ENCODE measurements at regions not wholly inside any gene's neighbourhood (a gene's known extent, or its start where the extent isn't known, plus 50 kb on each side); places are given as distances from the start of the nearest gene placed in this dataset.

- DNase-seq (ENCODE audit: low read depth in 2 of 2, low spot score in 1 of 2), result no peak
These were observed 522.3 kb upstream of the JARID2 start for GRCh38 chr6:14723535-14724086.

GRCh38 chr6:14724549-14724948 lies 521.3 kb upstream of the JARID2 start:
- no peak for DNase-seq (ENCODE audit: low read depth in 2 of 2, low spot score in 1 of 2)

GRCh38 chr6:14726816-14727493 lies 518.9 kb upstream of the JARID2 start:
- DNase-seq (ENCODE audit: low read depth in 2 of 2, low spot score in 1 of 2), result no peak

- DNase-seq (ENCODE audit: low read depth in 2 of 2, low spot score in 1 of 2), result no peak
These were observed 518.1 kb upstream of the JARID2 start for GRCh38 chr6:14727494-14728395.

GRCh38 chr6:14728396-14729024 lies 517.4 kb upstream of the JARID2 start:
- no peak for DNase-seq (ENCODE audit: low read depth in 2 of 2, low spot score in 1 of 2)

GRCh38 chr6:14729129-14729871 lies 516.6 kb upstream of the JARID2 start:
- DNase-seq (ENCODE audit: low read depth in 2 of 2, low spot score in 1 of 2), result no peak

- DNase-seq (ENCODE audit: low read depth in 2 of 2, low spot score in 1 of 2), result no peak
These were observed 515.2 kb upstream of the JARID2 start for GRCh38 chr6:14730654-14731053.

- DNase-seq (ENCODE audit: low read depth in 2 of 2, low spot score in 1 of 2), result no peak
These were observed 514.3 kb upstream of the JARID2 start for GRCh38 chr6:14731611-14732010.

- no peak for DNase-seq (ENCODE audit: low read depth in 2 of 2, low spot score in 1 of 2)
These were observed 513.5 kb upstream of the JARID2 start for GRCh38 chr6:14732226-14732843.

- DNase-seq (ENCODE audit: low read depth in 2 of 2, low spot score in 1 of 2), result peak; percentile 26 to 53
These were observed 512.8 kb upstream of the JARID2 start for GRCh38 chr6:14732844-14733757.

- DNase-seq (ENCODE audit: low read depth in 2 of 2, low spot score in 1 of 2), result no peak
These were observed 511.8 kb upstream of the JARID2 start for GRCh38 chr6:14734052-14734415.

GRCh38 chr6:14734416-14735340 lies 511.2 kb upstream of the JARID2 start:
- no peak for DNase-seq (ENCODE audit: low read depth in 2 of 2, low spot score in 1 of 2)

- DNase-seq (ENCODE audit: low read depth in 2 of 2, low spot score in 1 of 2), result no peak
These were observed 509.8 kb upstream of the JARID2 start for GRCh38 chr6:14735956-14736486.

- DNase-seq (ENCODE audit: low read depth in 2 of 2, low spot score in 1 of 2), result no peak
These were observed 509.3 kb upstream of the JARID2 start for GRCh38 chr6:14736554-14736953.

- DNase-seq (ENCODE audit: low read depth in 2 of 2, low spot score in 1 of 2), result no peak
These were observed 507.4 kb upstream of the JARID2 start for GRCh38 chr6:14738497-14738896.

GRCh38 chr6:14738933-14739332 lies 506.9 kb upstream of the JARID2 start:
- DNase-seq (ENCODE audit: low read depth in 2 of 2, low spot score in 1 of 2), result no peak

GRCh38 chr6:14739827-14740226 lies 506.0 kb upstream of the JARID2 start:
- no peak for DNase-seq (ENCODE audit: low read depth in 2 of 2, low spot score in 1 of 2)

- DNase-seq (ENCODE audit: low read depth in 2 of 2, low spot score in 1 of 2), result no peak
These were observed 503.7 kb upstream of the JARID2 start for GRCh38 chr6:14742171-14742570.

All from stimulated activated CD8-positive, alpha-beta memory T cell treated with anti-CD3 and anti-CD28 coated beads, Interleukin-4, amount 100 ng/mL, for 4 hours (primary cell).